ENCODE measurements at regions not wholly inside any gene's neighbourhood (a gene's known extent, or its start where the extent isn't known, plus 50 kb on each side); places are given as distances from the start of the nearest gene placed in this dataset.
"Not testable (repeated sequence)": the region's sequence is repeated elsewhere in the genome, so short reads cannot be mapped to it uniquely, and the experiment has no call there.

- not testable (repeated sequence) for H3K36me3 Mint-ChIP-seq (ENCODE audit: insufficient read depth in 1 of 3, low read depth in 3 of 3); H3T11ph ChIP-seq (ENCODE audit: low read length); H3K14ac ChIP-seq (ENCODE audit: insufficient read depth, low read length); H3K4me1 ChIP-seq (ENCODE audit: insufficient read depth, low read length); H4K20me1 ChIP-seq (ENCODE audit: control insufficient read depth, insufficient read depth, insufficient read length); H3K9me3 ChIP-seq (ENCODE audit: control insufficient read depth, low read depth, low read length); H4K8ac ChIP-seq (replicated peaks; ENCODE audit: insufficient read length, low read depth, low read length); H2BK15ac ChIP-seq (ENCODE audit: low read depth, low read length); H4K91ac ChIP-seq (ENCODE audit: insufficient read length, low read depth, low read length); H3K23me2 ChIP-seq (ENCODE audit: insufficient read length, low read depth, low read length, poor library complexity, severe bottlenecking); H3K4me1 Mint-ChIP-seq; H2BK12ac ChIP-seq (ENCODE audit: insufficient read length, low read depth, low read length); H3K23ac ChIP-seq (ENCODE audit: insufficient read length, low read depth, low read length); H2AFZ ChIP-seq (ENCODE audit: low read length); H2AK5ac ChIP-seq (ENCODE audit: insufficient read length, low read length); H3K79me1 ChIP-seq (ENCODE audit: insufficient read depth, low read depth, low read length, poor library complexity, severe bottlenecking); H2BK20ac ChIP-seq (ENCODE audit: low read depth, low read length, poor library complexity, severe bottlenecking); H3K4me2 ChIP-seq (ENCODE audit: insufficient read depth, insufficient read length, low read length); H3K79me2 ChIP-seq (ENCODE audit: insufficient read depth, low read length); H3K9ac ChIP-seq (ENCODE audit: extremely low read depth, insufficient read length, low read length); H4K5ac ChIP-seq (ENCODE audit: insufficient read length, low read depth, low read length); H3K4me3 Mint-ChIP-seq; H2BK5ac ChIP-seq (ENCODE audit: insufficient read length, low read length); H3K18ac ChIP-seq (ENCODE audit: insufficient read length, low read depth, low read length); H3K27me3 Mint-ChIP-seq (ENCODE audit: low read depth); H3K27ac Mint-ChIP-seq; DNase-seq; H3K56ac ChIP-seq (ENCODE audit: insufficient read length, low read depth, low read length); H3K4ac ChIP-seq (ENCODE audit: low read depth, low read length); H3K27me3 ChIP-seq (ENCODE audit: insufficient read depth, low read length); H3K27ac ChIP-seq (ENCODE audit: insufficient read length, low read depth, low read length); H2BK120ac ChIP-seq (ENCODE audit: low read depth, low read length, poor library complexity, severe bottlenecking)
- no CpG with 5 or more reads among the region's 5 CpGs for WGBS (ENCODE audit: extremely low coverage, insufficient read length, low lambda C conversion rate)
- H3K9me3 Mint-ChIP-seq, result peaks cover 13 to 17% of the 10 kb centered on the region in 2 experiments; a peak in 3 of 5 replicates
These were observed 237.3 kb downstream of the POTEH start for GRCh38 chr22:15927172-15927571.

All from H9 (cell line).